Vagina (tissue), 2 donors: ENCODE measurements at regions not wholly inside any gene's neighbourhood (a gene's known extent, or its start where the extent isn't known, plus 50 kb on each side); places are given as distances from the start of the nearest gene placed in this dataset.

ENCODE experiments used
- POLR2A ChIP-seq, 2 donors: fragments of 450-650 bp; IDR thresholded peaks; one replicate each; pipeline ENCODE4 v1.6.1; 2017; ENCODE audit warnings: antibody characterized with exemption in 2 of 2, mild to moderate bottlenecking in 2 of 2, moderate library complexity in 2 of 2
- POLR2AphosphoS5 ChIP-seq, 2 donors: sonication (generic); formaldehyde crosslinking; IDR thresholded peaks; one replicate each; pipeline ENCODE4 v1.9.0; 2017; ENCODE audit warnings: antibody characterized with exemption in 2 of 2, mild to moderate bottlenecking in 2 of 2, low read depth in 1 of 2; ENCODE audit not compliant: insufficient read depth in 1 of 2
- TF ChIP-seq, protein P1 (sequence below), 3 experiments: fragments of 450-650 bp in 2 of 3; fragments of 200-600 bp in 1 of 3; sonication (generic) in 1 of 3; IDR thresholded peaks; one replicate each; pipeline ENCODE4 v1.5.1; 2017 to 2019; ENCODE audit warnings: antibody characterized with exemption in 3 of 3, mild to moderate bottlenecking in 2 of 3, moderate library complexity in 2 of 3

DNA sequence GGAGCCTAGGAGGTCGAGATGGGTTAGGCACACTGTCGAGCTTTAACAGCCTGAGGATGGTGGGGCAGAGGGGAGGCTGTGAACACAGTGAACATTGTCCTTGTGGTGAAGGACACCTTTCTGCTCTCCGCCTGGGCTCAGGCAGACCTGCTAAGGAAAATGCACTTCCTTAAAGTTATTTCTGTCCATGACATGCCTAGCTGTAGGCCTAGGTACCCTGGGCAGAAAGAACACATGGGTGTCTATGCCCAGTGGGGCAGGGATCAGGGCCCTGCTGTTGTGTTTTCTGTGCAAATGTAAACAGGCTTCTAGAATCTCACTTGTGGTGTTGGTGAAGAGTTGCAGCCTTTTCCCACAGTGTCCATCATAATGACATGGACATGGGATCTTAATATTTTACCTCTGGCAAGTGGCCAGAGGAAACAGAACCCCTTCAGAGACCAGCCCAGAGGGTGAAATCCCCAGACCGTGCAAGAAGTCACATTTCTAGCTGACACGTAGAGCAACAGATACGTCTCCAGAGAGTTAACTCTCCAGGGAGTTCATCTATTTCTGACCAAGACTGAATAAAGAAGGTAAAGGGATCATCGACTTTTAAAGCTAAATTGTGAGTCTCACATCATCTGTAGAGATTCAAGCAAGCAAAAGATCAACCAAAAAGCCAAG is 79.2 kb downstream of the C9orf152 start:
- no peak for TF ChIP-seq POLR2A (IDR thresholded peaks at IDR 0.05)
- TF ChIP-seq POLR2AphosphoS5 (IDR thresholded peaks at IDR 0.05; ENCODE audit: insufficient read depth in 1 of 2, low read depth in 1 of 2): no peak
- TF ChIP-seq, protein P1, sequence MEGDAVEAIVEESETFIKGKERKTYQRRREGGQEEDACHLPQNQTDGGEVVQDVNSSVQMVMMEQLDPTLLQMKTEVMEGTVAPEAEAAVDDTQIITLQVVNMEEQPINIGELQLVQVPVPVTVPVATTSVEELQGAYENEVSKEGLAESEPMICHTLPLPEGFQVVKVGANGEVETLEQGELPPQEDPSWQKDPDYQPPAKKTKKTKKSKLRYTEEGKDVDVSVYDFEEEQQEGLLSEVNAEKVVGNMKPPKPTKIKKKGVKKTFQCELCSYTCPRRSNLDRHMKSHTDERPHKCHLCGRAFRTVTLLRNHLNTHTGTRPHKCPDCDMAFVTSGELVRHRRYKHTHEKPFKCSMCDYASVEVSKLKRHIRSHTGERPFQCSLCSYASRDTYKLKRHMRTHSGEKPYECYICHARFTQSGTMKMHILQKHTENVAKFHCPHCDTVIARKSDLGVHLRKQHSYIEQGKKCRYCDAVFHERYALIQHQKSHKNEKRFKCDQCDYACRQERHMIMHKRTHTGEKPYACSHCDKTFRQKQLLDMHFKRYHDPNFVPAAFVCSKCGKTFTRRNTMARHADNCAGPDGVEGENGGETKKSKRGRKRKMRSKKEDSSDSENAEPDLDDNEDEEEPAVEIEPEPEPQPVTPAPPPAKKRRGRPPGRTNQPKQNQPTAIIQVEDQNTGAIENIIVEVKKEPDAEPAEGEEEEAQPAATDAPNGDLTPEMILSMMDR (IDR thresholded peaks at IDR 0.05): no peak
